NCI-H460 (cell line): ENCODE measurements at regions not wholly inside any gene's neighbourhood (a gene's known extent, or its start where the extent isn't known, plus 50 kb on each side); places are given as distances from the start of the nearest gene placed in this dataset.

Experiments used
- small RNA-seq, 2 experiments: library from RNA; depleted of rRNA; stranded (forward); fragments of <200 nt; gene quantifications; one replicate each; pipeline ENCODE3, GENCODE V24; 2014

Small RNA genes in the stretch of these regions (small RNA-seq; reads per million reads assigned to genes)
- 0 reads per million in 2 experiments for gene AL365222.1
- 0 reads per million in 2 experiments for gene RNU6-261P
- 0 to 0.02 reads per million in 2 experiments for gene RNU6-84P
